ENCODE measurements at regions not wholly inside any gene's neighbourhood (a gene's known extent, or its start where the extent isn't known, plus 50 kb on each side); places are given as distances from the start of the nearest gene placed in this dataset.

- TF ChIP-seq CTCF (IDR thresholded peaks at IDR 0.05 in 2 of 3, conservative IDR thresholded peaks at IDR 0.05 in 1 of 3; ENCODE audit: borderline replicate concordance in 1 of 3, insufficient read depth in 1 of 3, low read depth in 2 of 3, low read length in 2 of 3) (no peak), REST (IDR thresholded peaks at IDR 0.05; ENCODE audit: low read depth) (no peak), EGR1 (IDR thresholded peaks at IDR 0.05; ENCODE audit: low read depth) (no peak), ZFX (IDR thresholded peaks at IDR 0.05) (no peak), YY1 (IDR thresholded peaks at IDR 0.05; ENCODE audit: extremely low read depth, insufficient replicate concordance, low read depth, low read length) (no peak), POLR2A (IDR thresholded peaks at IDR 0.05; ENCODE audit: borderline replicate concordance, extremely low read depth, insufficient read depth, insufficient read length) (no peak), EZH2phosphoT487 (IDR thresholded peaks at IDR 0.05; ENCODE audit: borderline replicate concordance) (no peak), SIN3A (IDR thresholded peaks at IDR 0.05; ENCODE audit: low read depth) (no peak), JUND (IDR thresholded peaks at IDR 0.05) (no peak)
These were observed 229.3 kb downstream of the NSUN3 start for GRCh38 chr3:94292151-94292550.
